Activated B cell treated with CpG ODN at 0.5 μM for 24 hours (primary cell): ENCODE measurements at regions not wholly inside any gene's neighbourhood (a gene's known extent, or its start where the extent isn't known, plus 50 kb on each side); places are given as distances from the start of the nearest gene placed in this dataset.

Experiments
- ATAC-seq: fragments of 200-7000 bp; cut with Tn5 transposase; one replicate; pipeline ENCODE4 v1.10.0; 2021; ENCODE audit warnings: low read depth, mild to moderate bottlenecking, moderate library complexity
- CTCF ChIA-PET: fragments of 350-600 bp; sonication (Branson Sonifier 250); formaldehyde crosslinking; loops from one replicate; lab custom pipeline; 2021; ENCODE audit warnings: antibody characterized with exemption; lab: Charles Lee
- POLR2A ChIA-PET: fragments of 350-600 bp; sonication (Branson Sonifier 250); formaldehyde crosslinking; loops from one replicate; lab custom pipeline; 2021; ENCODE audit warnings: antibody characterized with exemption; lab: Charles Lee
- DNase-seq: peaks from one replicate; pipeline ENCODE4 v3.0.0; 2022
- H3K27ac Mint-ChIP-seq: one replicate; pipeline ENCODE4 v1.8.0; 2020; ENCODE audit warnings: mixed read lengths
- H3K27me3 Mint-ChIP-seq: one replicate; pipeline ENCODE4 v1.8.0; 2021; ENCODE audit warnings: mixed read lengths
- H3K36me3 Mint-ChIP-seq: one replicate; pipeline ENCODE4 v1.8.0; 2021; ENCODE audit warnings: low read depth, mixed read lengths
- H3K4me1 Mint-ChIP-seq: one replicate; pipeline ENCODE4 v1.8.0; 2021; ENCODE audit warnings: mixed read lengths
- H3K4me3 Mint-ChIP-seq: one replicate; pipeline ENCODE4 v1.8.0; 2020; ENCODE audit warnings: mild to moderate bottlenecking, mixed read lengths
- H3K9me3 Mint-ChIP-seq: one replicate; pipeline ENCODE4 v1.8.0; 2020; ENCODE audit warnings: mixed read lengths
- CTCF ChIP-seq: fragments of 200-600 bp; IDR thresholded peaks from one replicate; pipeline ENCODE4 v1.8.0; 2022; ENCODE audit warnings: antibody characterized with exemption, mild to moderate bottlenecking
- intact Hi-C: fragments of 100-400 bp; cut with micrococcal nuclease; formaldehyde crosslinking; loops from one replicate; pipeline ENCODE4 v1.15.1; 2024

- no peak overlapping the region for H3K4me3 Mint-ChIP-seq
- peaks cover 2% of the 10 kb centered on the region for H3K9me3 Mint-ChIP-seq
- ChIA-PET CTCF (no interaction called here), POLR2A (no interaction called here)
- intact Hi-C loops: no loop called here
- no peak for DNase-seq
- no peaks in the 10 kb centered on the region for H3K4me1 Mint-ChIP-seq
- H3K27ac Mint-ChIP-seq: no peak overlapping the region
- ATAC-seq: no peak
- no peaks in the 10 kb centered on the region for H3K27me3 Mint-ChIP-seq
- H3K36me3 Mint-ChIP-seq: no peaks in the 10 kb centered on the region
- no peak for TF ChIP-seq CTCF
Measured at GRCh38 chr13:105918842-105919741, 616.4 kb downstream of the EFNB2 start.

- intact Hi-C loops: no loop called here
- H3K4me1 Mint-ChIP-seq: no peaks in the 10 kb centered on the region
- ATAC-seq: no peak
- ChIA-PET POLR2A (no interaction called here), CTCF (no interaction called here)
- H3K36me3 Mint-ChIP-seq: no peaks in the 10 kb centered on the region
- no peaks in the 10 kb centered on the region for H3K27me3 Mint-ChIP-seq
- DNase-seq: no peak
- H3K4me3 Mint-ChIP-seq: no peak overlapping the region
- TF ChIP-seq CTCF: no peak
- peaks cover 2% of the 10 kb centered on the region for H3K9me3 Mint-ChIP-seq
- H3K27ac Mint-ChIP-seq: no peak overlapping the region
Measured at GRCh38 chr13:105915146-105915850, 620.2 kb downstream of the EFNB2 start.

GRCh38 chr13:105914291-105915036 lies 621.0 kb downstream of the EFNB2 start:
- H3K9me3 Mint-ChIP-seq: peaks cover 2% of the 10 kb centered on the region
- TF ChIP-seq CTCF: no peak
- H3K36me3 Mint-ChIP-seq: no peaks in the 10 kb centered on the region
- DNase-seq (no peak), ATAC-seq (no peak)
- no peaks in the 10 kb centered on the region for H3K4me1 Mint-ChIP-seq
- CTCF ChIA-PET: no interaction called here
- H3K27me3 Mint-ChIP-seq: no peaks in the 10 kb centered on the region
- intact Hi-C loops: no loop called here
- H3K4me3 Mint-ChIP-seq: no peak overlapping the region
- POLR2A ChIA-PET: no interaction called here
- no peak overlapping the region for H3K27ac Mint-ChIP-seq

GRCh38 chr13:105908586-105908985 lies 626.9 kb downstream of the EFNB2 start:
- Mint-ChIP-seq H3K9me3 (no peaks in the 10 kb centered on the region), H3K4me1 (no peaks in the 10 kb centered on the region), H3K27me3 (no peaks in the 10 kb centered on the region), H3K4me3 (no peak overlapping the region), H3K27ac (no peak overlapping the region), H3K36me3 (no peaks in the 10 kb centered on the region)
- ATAC-seq (no peak), DNase-seq (no peak)
- ChIA-PET CTCF (no interaction called here), POLR2A (no interaction called here)
- TF ChIP-seq CTCF: no peak
- intact Hi-C loops: no loop called here
